AG09309 (cell line): ENCODE measurements at regions not wholly inside any gene's neighbourhood (a gene's known extent, or its start where the extent isn't known, plus 50 kb on each side); places are given as distances from the start of the nearest gene placed in this dataset.

ENCODE experiments used
- DNase-seq: peaks from one replicate; pipeline ENCODE4 v3.0.0-alpha.2; 2010; ENCODE audit warnings: low read depth
- H3K4me3 ChIP-seq: 2 replicates; pipeline ENCODE4 v1.5.1; 2011; ENCODE audit warnings: mild to moderate bottlenecking, low read depth, low read length, moderate library complexity; ENCODE audit not compliant: control insufficient read depth
- TF ChIP-seq, protein P1 (sequence below): IDR thresholded peaks from 2 replicates; pipeline ENCODE4 v1.5.1; 2011; ENCODE audit warnings: mild to moderate bottlenecking, low read depth, low read length, inconsistent platforms; ENCODE audit not compliant: insufficient read depth, control insufficient read depth; ENCODE audit errors: missing control alignments

GRCh38 chr4:185862340-185862739, 50.3 kb upstream of the SORBS2 start:
- TF ChIP-seq, protein P1, sequence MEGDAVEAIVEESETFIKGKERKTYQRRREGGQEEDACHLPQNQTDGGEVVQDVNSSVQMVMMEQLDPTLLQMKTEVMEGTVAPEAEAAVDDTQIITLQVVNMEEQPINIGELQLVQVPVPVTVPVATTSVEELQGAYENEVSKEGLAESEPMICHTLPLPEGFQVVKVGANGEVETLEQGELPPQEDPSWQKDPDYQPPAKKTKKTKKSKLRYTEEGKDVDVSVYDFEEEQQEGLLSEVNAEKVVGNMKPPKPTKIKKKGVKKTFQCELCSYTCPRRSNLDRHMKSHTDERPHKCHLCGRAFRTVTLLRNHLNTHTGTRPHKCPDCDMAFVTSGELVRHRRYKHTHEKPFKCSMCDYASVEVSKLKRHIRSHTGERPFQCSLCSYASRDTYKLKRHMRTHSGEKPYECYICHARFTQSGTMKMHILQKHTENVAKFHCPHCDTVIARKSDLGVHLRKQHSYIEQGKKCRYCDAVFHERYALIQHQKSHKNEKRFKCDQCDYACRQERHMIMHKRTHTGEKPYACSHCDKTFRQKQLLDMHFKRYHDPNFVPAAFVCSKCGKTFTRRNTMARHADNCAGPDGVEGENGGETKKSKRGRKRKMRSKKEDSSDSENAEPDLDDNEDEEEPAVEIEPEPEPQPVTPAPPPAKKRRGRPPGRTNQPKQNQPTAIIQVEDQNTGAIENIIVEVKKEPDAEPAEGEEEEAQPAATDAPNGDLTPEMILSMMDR: no peak
- no peak overlapping the region for H3K4me3 ChIP-seq
- no peak for DNase-seq

GRCh38 chr4:185863946-185864345, 52.0 kb upstream of the SORBS2 start:
- DNase-seq: no peak
- TF ChIP-seq, protein P1: no peak
- H3K4me3 ChIP-seq: no peak overlapping the region

DNA sequence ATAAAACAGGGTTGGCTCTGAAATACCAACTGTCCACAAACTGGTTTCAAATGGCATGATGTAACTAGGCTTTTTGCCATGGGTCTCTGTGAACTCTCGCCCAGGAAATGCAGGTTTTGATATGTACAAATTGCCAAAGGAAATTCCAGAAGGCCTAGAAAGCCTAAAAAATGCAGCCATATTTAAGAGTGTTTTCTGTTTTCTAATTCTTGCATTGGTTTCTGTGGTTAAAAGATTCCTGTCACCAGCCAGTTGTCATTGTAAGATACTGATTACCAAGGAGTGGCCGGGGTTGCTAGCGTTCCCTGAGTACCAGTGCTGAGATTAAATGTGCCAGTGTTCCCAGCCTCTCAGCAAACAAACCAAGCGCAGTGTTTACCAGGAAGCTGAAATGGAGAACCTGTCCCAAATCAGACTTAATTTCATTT, 53.9 kb upstream of the SORBS2 start:
- no peak overlapping the region for H3K4me3 ChIP-seq
- TF ChIP-seq, protein P1: no peak
- DNase-seq: no peak

- no peak overlapping the region for H3K4me3 ChIP-seq
- no peak for DNase-seq
- TF ChIP-seq, protein P1: no peak
These were observed 55.8 kb upstream of the SORBS2 start for GRCh38 chr4:185867770-185868169.

DNA sequence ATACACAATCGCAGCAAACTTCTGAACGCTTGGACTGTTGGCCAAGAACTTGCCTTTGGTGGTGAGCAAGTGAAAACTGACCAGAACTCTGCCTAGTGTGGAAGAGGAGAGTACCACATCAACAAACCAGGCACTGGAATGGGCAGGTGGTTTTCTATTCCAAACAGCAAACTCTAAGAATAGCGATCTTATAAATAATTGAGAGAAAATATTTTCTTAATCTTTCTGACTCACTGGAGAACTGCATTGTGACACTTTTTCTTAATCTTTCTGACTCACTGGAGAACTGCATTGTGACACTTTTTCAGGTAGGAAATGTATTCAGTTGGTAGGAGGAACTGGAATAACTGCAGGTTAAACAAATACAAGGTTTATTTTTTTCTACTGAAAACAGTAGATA, 57.0 kb upstream of the SORBS2 start:
- H3K4me3 ChIP-seq: no peak overlapping the region
- TF ChIP-seq, protein P1: no peak
- no peak for DNase-seq

GRCh38 chr4:185869427-185869826, 57.4 kb upstream of the SORBS2 start:
- DNase-seq: no peak
- TF ChIP-seq, protein P1: no peak
- no peak overlapping the region for H3K4me3 ChIP-seq

- TF ChIP-seq, protein P1: no peak
- no peak overlapping the region for H3K4me3 ChIP-seq
- DNase-seq: no peak
These were observed 58.4 kb upstream of the SORBS2 start for GRCh38 chr4:185870366-185870765.
